ENCODE measurements at regions not wholly inside any gene's neighbourhood (a gene's known extent, or its start where the extent isn't known, plus 50 kb on each side); places are given as distances from the start of the nearest gene placed in this dataset.

DNA sequence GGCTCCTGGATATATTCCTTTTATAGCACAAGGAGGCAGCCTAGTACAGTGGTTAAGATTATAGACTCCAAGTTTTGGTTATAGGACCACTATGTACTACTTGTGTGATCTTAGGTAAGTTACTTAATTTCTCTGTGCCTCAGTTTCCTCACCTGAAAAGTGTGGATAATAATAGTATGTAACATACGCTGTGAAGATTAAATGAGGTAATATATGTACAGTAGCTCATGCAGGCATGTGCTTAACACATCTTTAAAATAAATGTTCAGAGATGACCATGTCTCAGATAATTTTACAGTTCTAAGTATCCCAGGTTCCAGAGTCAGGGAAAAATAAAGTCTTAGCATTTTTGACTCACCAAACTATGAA is 55.7 kb upstream of the TRABD2B start:
- DNase-seq (ENCODE audit: low read depth), result no peak

- no peak for DNase-seq (ENCODE audit: low read depth)
These were observed 54.4 kb upstream of the TRABD2B start for GRCh38 chr1:48051466-48052126.

GRCh38 chr1:48049823-48050535 is 52.8 kb upstream of the TRABD2B start:
- DNase-seq (ENCODE audit: low read depth), result no peak

DNA sequence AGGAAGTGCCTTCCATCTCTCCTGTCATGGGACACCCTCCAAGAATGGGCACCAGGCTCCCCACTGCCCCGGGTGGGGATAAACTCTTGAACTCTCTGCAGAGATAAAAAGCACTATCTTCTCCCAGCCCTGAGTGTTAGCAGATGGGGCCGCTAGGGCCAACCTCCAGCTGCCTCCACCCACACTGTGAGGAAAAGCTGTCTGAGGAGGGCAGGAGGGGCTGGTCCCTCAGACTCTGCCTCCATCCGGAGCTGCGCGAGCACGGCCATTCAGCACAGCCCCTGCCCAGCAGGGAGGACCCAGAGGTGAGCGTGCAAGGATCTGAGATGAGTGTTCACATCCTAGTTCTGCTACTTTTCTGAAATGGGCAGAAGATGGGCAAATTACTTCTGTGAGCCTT is 51.8 kb upstream of the TRABD2B start:
- no peak for DNase-seq (ENCODE audit: low read depth)

GRCh38 chr1:48048064-48048463 is 50.9 kb upstream of the TRABD2B start:
- DNase-seq (ENCODE audit: low read depth), result no peak

DNA sequence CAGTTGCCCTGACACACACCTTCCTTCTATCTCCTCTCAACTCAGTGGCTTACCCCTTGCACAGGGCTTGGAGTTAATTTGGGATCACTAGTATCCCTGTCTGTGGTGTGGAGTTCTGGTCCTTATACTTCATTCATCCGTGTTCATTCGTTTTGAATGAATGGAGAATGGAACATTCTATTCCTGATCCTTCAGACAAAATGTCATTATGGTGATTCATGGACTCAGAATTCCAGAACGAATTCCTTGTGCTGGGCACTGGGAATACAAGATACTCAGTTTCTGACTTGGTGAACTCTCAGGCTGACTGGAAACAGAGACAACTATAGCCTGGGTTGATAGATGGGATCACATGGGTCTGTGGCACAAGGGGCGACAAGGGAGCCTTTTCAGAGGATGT is 49.9 kb upstream of the TRABD2B start:
- no peak for DNase-seq (ENCODE audit: low read depth)

All from stimulated activated CD8-positive, alpha-beta memory T cell treated with anti-CD3 and anti-CD28 coated beads, Interleukin-4, amount 100 ng/mL, for 24 hours (primary cell).